Keratinocyte (primary cell): ENCODE measurements at regions not wholly inside any gene's neighbourhood (a gene's known extent, or its start where the extent isn't known, plus 50 kb on each side); places are given as distances from the start of the nearest gene placed in this dataset.

Experiments used
- DNase-seq: peaks from one replicate; pipeline ENCODE4 v3.0.0-alpha.2; 2011; ENCODE audit warnings: low read depth, missing footprints, low spot score
- FAIRE-seq: peaks from 2 replicates; lab custom pipeline; 2011; peaks lifted over from hg19 to GRCh38; lab: Jason Lieb, UNC
- H2AFZ ChIP-seq: 2 replicates; pipeline ENCODE4 v1.6.0; 2012; ENCODE audit warnings: low read length, control low read depth, inconsistent platforms; ENCODE audit not compliant: control insufficient read depth
- H3K27ac ChIP-seq: 2 replicates; pipeline ENCODE4 v1.5.1; 2011; ENCODE audit warnings: low read length; ENCODE audit not compliant: control insufficient read depth, insufficient read depth
- H3K27me3 ChIP-seq: 3 replicates; pipeline ENCODE4 v1.6.0; 2011; ENCODE audit warnings: low read length; ENCODE audit not compliant: control insufficient read depth, insufficient read depth; ENCODE audit errors: extremely low read depth
- H3K36me3 ChIP-seq, 2 experiments: 2 replicates in 1 of 2; 3 replicates in 1 of 2; pipeline ENCODE4 v1.5.1; 2011; ENCODE audit warnings: low read length in 2 of 2, mild to moderate bottlenecking in 1 of 2; ENCODE audit not compliant: control insufficient read depth in 2 of 2, insufficient read depth in 2 of 2; ENCODE audit errors: extremely low read depth in 1 of 2
- H3K4me1 ChIP-seq: 3 replicates; pipeline ENCODE4 v1.5.1; 2011; ENCODE audit warnings: low read length; ENCODE audit not compliant: control insufficient read depth, insufficient read depth; ENCODE audit errors: extremely low read depth
- H3K4me2 ChIP-seq: 3 replicates; pipeline ENCODE4 v1.6.0; 2011; ENCODE audit warnings: low read depth, low read length; ENCODE audit not compliant: control insufficient read depth, insufficient read depth; ENCODE audit errors: extremely low read depth
- H3K4me3 ChIP-seq, 3 experiments: fragments of 200-600 bp in 1 of 3; sonication (generic) in 1 of 3; 2 replicates in 2 of 3; 3 replicates in 1 of 3; pipeline ENCODE4 v1.5.1; 2011 to 2016; ENCODE audit warnings: low read length in 3 of 3, mild to moderate bottlenecking in 3 of 3, control low read depth in 2 of 3, inconsistent platforms in 1 of 3, low read depth in 1 of 3, mixed read lengths in 1 of 3, mixed run types in 1 of 3, moderate library complexity in 1 of 3; ENCODE audit not compliant: control insufficient read depth in 2 of 3, insufficient read depth in 2 of 3; ENCODE audit errors: extremely low read depth in 1 of 3
- H3K79me2 ChIP-seq: 2 replicates; pipeline ENCODE4 v1.6.0; 2012; ENCODE audit warnings: low read length; ENCODE audit not compliant: control insufficient read depth, insufficient read depth
- H3K9ac ChIP-seq: 3 replicates; pipeline ENCODE4 v1.6.0; 2011; ENCODE audit warnings: low read length; ENCODE audit not compliant: control insufficient read depth, insufficient read depth; ENCODE audit errors: extremely low read depth
- H3K9me1 ChIP-seq: 3 replicates; pipeline ENCODE4 v1.6.0; 2011; ENCODE audit warnings: low read length; ENCODE audit not compliant: control insufficient read depth, insufficient read depth; ENCODE audit errors: extremely low read depth
- H3K9me3 ChIP-seq: 2 replicates; pipeline ENCODE4 v1.5.1; 2012; ENCODE audit warnings: low read depth, low read length; ENCODE audit not compliant: control insufficient read depth
- H4K20me1 ChIP-seq: 3 replicates; pipeline ENCODE4 v1.6.0; 2011; ENCODE audit warnings: low read length; ENCODE audit not compliant: control insufficient read depth, insufficient read depth; ENCODE audit errors: extremely low read depth
- EZH2 ChIP-seq: IDR thresholded peaks from one replicate; pipeline ENCODE4 v1.6.1; 2012; ENCODE audit warnings: inconsistent platforms, mild to moderate bottlenecking, low read length, moderate library complexity
- dilution Hi-C: fragments of 300-500 bp; cut with MboI; formaldehyde crosslinking; loops from one replicate; pipeline ENCODE4 v1.7.0; 2020; ENCODE audit warnings: low sequenced_read_pairs; ENCODE audit not compliant: extremely low pct_ligation_motif_present
- TF ChIP-seq, protein P1 (sequence below), 3 experiments: IDR thresholded peaks in 1 of 3; conservative IDR thresholded peaks in 1 of 3; optimal IDR thresholded peaks in 1 of 3; 2 replicates in 2 of 3; 3 replicates in 1 of 3; pipeline versions ENCODE3 to v1.5.1; 2011; ENCODE audit warnings: low read length in 3 of 3, mild to moderate bottlenecking in 3 of 3, moderate library complexity in 2 of 3, control low read depth in 1 of 3, inconsistent platforms in 1 of 3; ENCODE audit not compliant: insufficient read depth in 2 of 3; ENCODE audit errors: extremely low read depth in 1 of 3

DNA sequence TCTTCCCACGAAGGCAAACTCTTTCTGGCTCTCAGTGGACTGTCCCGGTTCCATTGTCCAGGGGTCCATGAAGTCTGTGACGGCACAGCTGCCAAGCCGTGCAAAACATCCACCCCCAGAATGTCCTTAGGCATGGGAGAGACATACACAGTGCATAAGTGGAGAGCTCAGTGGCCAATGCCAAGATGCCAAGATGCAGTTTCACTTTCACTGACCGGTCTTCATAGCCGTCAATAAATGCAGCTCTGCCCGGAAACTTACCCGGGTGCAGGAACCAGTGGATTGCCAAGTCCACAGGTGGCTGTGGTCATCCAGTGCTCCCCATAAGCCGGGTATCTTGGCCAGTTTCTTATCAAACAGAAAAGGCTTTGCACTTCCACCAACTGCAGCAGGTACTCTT is 162.3 kb downstream of the PTCSC3 start:
- TF ChIP-seq EZH2: no peak
- Histone ChIP-seq H3K9me1 (no peaks in the 10 kb centered on the region), H3K79me2 (no peaks in the 10 kb centered on the region), H3K27me3 (no peaks in the 10 kb centered on the region), H3K4me2 (no peak overlapping the region), H4K20me1 (no peaks in the 10 kb centered on the region), H3K4me1 (no peaks in the 10 kb centered on the region), H3K4me3 (no peak overlapping the region), H3K27ac (no peak overlapping the region), H3K36me3 (no peaks in the 10 kb centered on the region), H3K9me3 (no peaks in the 10 kb centered on the region), H3K9ac (no peak overlapping the region), H2AFZ (no peak overlapping the region)
- FAIRE-seq: no peak
- DNase-seq: no peak
- dilution Hi-C loops: no loop called here

DNA sequence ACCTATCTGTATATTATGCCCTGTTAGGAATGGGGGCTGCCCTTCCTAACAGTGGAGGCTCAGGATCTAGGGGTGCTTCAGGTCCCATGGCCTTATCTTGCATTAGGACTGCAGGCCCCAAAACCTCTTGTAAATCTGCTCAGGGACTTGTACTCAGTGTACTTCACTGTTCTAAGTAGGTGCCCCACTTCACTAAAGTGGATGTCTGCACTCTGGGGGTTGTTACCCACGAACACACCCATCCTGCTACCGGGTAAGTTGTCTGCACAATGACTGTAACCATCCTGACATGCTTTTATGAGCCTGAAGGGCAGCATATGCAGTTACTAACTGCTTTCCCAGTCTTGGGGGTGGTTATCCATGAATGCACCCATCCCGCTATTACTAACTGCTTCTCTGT is 163.0 kb downstream of the PTCSC3 start:
- Histone ChIP-seq H3K4me3 (no peak overlapping the region), H3K27ac (no peak overlapping the region), H3K79me2 (no peaks in the 10 kb centered on the region), H4K20me1 (no peaks in the 10 kb centered on the region), H3K4me1 (no peaks in the 10 kb centered on the region), H3K9me3 (no peaks in the 10 kb centered on the region), H3K27me3 (no peaks in the 10 kb centered on the region), H3K9ac (no peak overlapping the region), H3K4me2 (no peak overlapping the region), H2AFZ (no peak overlapping the region), H3K9me1 (no peaks in the 10 kb centered on the region), H3K36me3 (no peaks in the 10 kb centered on the region)
- DNase-seq: no peak
- no peak for FAIRE-seq
- dilution Hi-C loops: no loop called here
- TF ChIP-seq EZH2: no peak
- TF ChIP-seq, protein P1, sequence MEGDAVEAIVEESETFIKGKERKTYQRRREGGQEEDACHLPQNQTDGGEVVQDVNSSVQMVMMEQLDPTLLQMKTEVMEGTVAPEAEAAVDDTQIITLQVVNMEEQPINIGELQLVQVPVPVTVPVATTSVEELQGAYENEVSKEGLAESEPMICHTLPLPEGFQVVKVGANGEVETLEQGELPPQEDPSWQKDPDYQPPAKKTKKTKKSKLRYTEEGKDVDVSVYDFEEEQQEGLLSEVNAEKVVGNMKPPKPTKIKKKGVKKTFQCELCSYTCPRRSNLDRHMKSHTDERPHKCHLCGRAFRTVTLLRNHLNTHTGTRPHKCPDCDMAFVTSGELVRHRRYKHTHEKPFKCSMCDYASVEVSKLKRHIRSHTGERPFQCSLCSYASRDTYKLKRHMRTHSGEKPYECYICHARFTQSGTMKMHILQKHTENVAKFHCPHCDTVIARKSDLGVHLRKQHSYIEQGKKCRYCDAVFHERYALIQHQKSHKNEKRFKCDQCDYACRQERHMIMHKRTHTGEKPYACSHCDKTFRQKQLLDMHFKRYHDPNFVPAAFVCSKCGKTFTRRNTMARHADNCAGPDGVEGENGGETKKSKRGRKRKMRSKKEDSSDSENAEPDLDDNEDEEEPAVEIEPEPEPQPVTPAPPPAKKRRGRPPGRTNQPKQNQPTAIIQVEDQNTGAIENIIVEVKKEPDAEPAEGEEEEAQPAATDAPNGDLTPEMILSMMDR (optimal IDR thresholded peaks at IDR 0.05 in 1 of 3, IDR thresholded peaks at IDR 0.05 in 1 of 3, conservative IDR thresholded peaks at IDR 0.05 in 1 of 3; ENCODE audit: extremely low read depth in 1 of 3, insufficient read depth in 2 of 3, low read length in 3 of 3): no peak

DNA sequence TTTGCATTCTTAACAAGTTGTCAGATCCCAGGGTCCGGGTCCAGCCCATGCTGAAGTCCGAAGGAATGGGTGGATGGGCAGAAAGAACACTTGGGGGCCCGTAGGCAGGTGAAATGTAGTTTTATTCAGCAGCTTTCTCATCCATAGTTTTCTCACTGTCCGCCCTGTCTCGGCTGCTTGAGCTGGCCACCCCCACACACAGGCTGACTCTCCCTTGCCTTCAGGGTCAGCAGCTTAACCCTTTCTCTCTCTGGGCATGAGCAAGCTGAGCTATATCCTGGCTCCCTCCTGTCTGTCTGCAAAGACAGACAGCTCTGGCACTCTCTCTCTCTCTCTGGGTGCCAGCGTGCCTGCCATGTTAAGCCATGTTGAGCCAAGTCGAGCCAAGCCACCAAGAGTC is 163.9 kb downstream of the PTCSC3 start:
- Histone ChIP-seq H4K20me1 (no peaks in the 10 kb centered on the region), H3K4me3 (no peak overlapping the region), H3K9me3 (no peaks in the 10 kb centered on the region), H3K36me3 (no peaks in the 10 kb centered on the region), H3K9ac (no peak overlapping the region), H3K9me1 (no peaks in the 10 kb centered on the region), H3K4me1 (no peaks in the 10 kb centered on the region), H3K27me3 (no peaks in the 10 kb centered on the region), H3K27ac (no peak overlapping the region), H3K79me2 (no peaks in the 10 kb centered on the region), H2AFZ (no peak overlapping the region), H3K4me2 (no peak overlapping the region)
- no peak for FAIRE-seq
- no peak for TF ChIP-seq EZH2
- TF ChIP-seq, protein P1 (optimal IDR thresholded peaks at IDR 0.05 in 1 of 3, IDR thresholded peaks at IDR 0.05 in 1 of 3, conservative IDR thresholded peaks at IDR 0.05 in 1 of 3; ENCODE audit: extremely low read depth in 1 of 3, insufficient read depth in 2 of 3, low read length in 3 of 3): no peak
- DNase-seq: no peak
- dilution Hi-C loops: no loop called here
